OCI-LY1 (cell line): ENCODE measurements at regions not wholly inside any gene's neighbourhood (a gene's known extent, or its start where the extent isn't known, plus 50 kb on each side); places are given as distances from the start of the nearest gene placed in this dataset.

ENCODE experiments used
- EZH2 ChIP-seq: fragments of 200-600 bp; sonication (generic), shearing (Covaris generic); IDR thresholded peaks from 2 replicates; pipeline ENCODE4 v1.8.0; 2017; ENCODE audit warnings: borderline replicate concordance, mixed run types, mild to moderate bottlenecking, antibody characterized with exemption, low read length, moderate library complexity, mixed read lengths
- TF ChIP-seq, protein P1 (sequence below): fragments of 200-600 bp; sonication (generic), shearing (Covaris generic); IDR thresholded peaks from 2 replicates; pipeline ENCODE4 v1.5.1; 2017; ENCODE audit warnings: mild to moderate bottlenecking, antibody characterized with exemption, low read length, moderate library complexity, mixed read lengths

DNA sequence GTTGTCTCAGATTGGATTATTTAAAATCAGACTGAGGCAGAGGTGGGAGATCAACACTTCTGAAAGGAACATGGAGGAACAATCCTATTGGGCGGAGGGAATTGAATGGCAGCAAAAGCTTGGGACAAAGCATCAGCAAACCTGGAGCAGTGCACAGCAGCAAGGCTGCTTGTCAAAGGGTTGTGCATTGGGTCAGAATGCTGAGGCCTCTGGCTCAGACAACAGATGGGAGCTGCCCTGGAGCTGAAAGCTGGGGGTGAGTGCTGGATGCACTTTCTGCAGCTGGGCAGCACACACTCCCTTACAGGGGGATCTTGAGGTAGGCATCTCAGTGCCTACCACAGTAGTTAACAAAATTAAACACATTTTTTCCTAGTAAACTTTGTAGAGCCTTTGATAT is 634.4 kb upstream of the MMS22L start:
- TF ChIP-seq, protein P1, sequence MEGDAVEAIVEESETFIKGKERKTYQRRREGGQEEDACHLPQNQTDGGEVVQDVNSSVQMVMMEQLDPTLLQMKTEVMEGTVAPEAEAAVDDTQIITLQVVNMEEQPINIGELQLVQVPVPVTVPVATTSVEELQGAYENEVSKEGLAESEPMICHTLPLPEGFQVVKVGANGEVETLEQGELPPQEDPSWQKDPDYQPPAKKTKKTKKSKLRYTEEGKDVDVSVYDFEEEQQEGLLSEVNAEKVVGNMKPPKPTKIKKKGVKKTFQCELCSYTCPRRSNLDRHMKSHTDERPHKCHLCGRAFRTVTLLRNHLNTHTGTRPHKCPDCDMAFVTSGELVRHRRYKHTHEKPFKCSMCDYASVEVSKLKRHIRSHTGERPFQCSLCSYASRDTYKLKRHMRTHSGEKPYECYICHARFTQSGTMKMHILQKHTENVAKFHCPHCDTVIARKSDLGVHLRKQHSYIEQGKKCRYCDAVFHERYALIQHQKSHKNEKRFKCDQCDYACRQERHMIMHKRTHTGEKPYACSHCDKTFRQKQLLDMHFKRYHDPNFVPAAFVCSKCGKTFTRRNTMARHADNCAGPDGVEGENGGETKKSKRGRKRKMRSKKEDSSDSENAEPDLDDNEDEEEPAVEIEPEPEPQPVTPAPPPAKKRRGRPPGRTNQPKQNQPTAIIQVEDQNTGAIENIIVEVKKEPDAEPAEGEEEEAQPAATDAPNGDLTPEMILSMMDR, result no peak
- TF ChIP-seq EZH2, result no peak
